Mesenchymal stem cell (in vitro differentiated cells and primary cell): ENCODE measurements at regions not wholly inside any gene's neighbourhood (a gene's known extent, or its start where the extent isn't known, plus 50 kb on each side); places are given as distances from the start of the nearest gene placed in this dataset.

Source experiments
- DNase-seq: peaks from one replicate; pipeline ENCODE4 v3.0.0-alpha.2; 2013
- H2AFZ ChIP-seq: one replicate; pipeline ENCODE4 v1.6.1; 2013; ENCODE audit warnings: low read depth, mild to moderate bottlenecking, control low read depth, inconsistent platforms, low read length, moderate library complexity
- H2AK5ac ChIP-seq: 2 replicates; pipeline ENCODE4 v1.6.1; 2013; ENCODE audit warnings: low read length, moderate library complexity, mild to moderate bottlenecking, inconsistent platforms; ENCODE audit not compliant: severe bottlenecking
- H2BK120ac ChIP-seq: one replicate; pipeline ENCODE4 v1.6.1; 2013; ENCODE audit warnings: low read depth, mild to moderate bottlenecking, inconsistent platforms, low read length, moderate library complexity
- H2BK12ac ChIP-seq, 2 experiments: one replicate each; pipeline ENCODE4 v1.6.1; 2013; ENCODE audit warnings: inconsistent platforms in 2 of 2, low read length in 2 of 2, mild to moderate bottlenecking in 2 of 2, moderate library complexity in 2 of 2, control low read depth in 1 of 2
- H2BK15ac ChIP-seq: one replicate; pipeline ENCODE4 v1.6.1; 2013; ENCODE audit warnings: mild to moderate bottlenecking, low read depth, inconsistent platforms; ENCODE audit not compliant: poor library complexity, severe bottlenecking
- H2BK5ac ChIP-seq: 2 replicates; pipeline ENCODE4 v1.6.1; 2013; ENCODE audit warnings: low read depth, mild to moderate bottlenecking, low read length, control low read depth, inconsistent platforms; ENCODE audit not compliant: poor library complexity, severe bottlenecking
- H3K14ac ChIP-seq, 2 experiments: one replicate each; pipeline ENCODE4 v1.6.1; 2013; ENCODE audit warnings: inconsistent platforms in 2 of 2, low read length in 2 of 2, control low read depth in 1 of 2, mild to moderate bottlenecking in 1 of 2, moderate library complexity in 1 of 2
- H3K18ac ChIP-seq, 2 experiments: one replicate each; pipeline ENCODE4 v1.6.1; 2013; ENCODE audit warnings: inconsistent platforms in 2 of 2, low read length in 2 of 2, control low read depth in 1 of 2, low read depth in 1 of 2, mild to moderate bottlenecking in 1 of 2
- H3K23ac ChIP-seq, 2 experiments: one replicate each; pipeline ENCODE4 v1.6.1; 2013; ENCODE audit warnings: inconsistent platforms in 2 of 2, low read length in 2 of 2, mild to moderate bottlenecking in 2 of 2, moderate library complexity in 2 of 2, control low read depth in 1 of 2
- H3K27ac ChIP-seq: 2 replicates; pipeline ENCODE4 v1.5.1; 2013; ENCODE audit warnings: mild to moderate bottlenecking, moderate library complexity, low read length, control low read depth, inconsistent platforms; ENCODE audit not compliant: poor library complexity, severe bottlenecking
- H3K27me3 ChIP-seq, 2 experiments: 2 replicates each; pipeline versions ENCODE4 v1.6.1 to v1.7.0; 2013; ENCODE audit warnings: low read length in 2 of 2, mild to moderate bottlenecking in 2 of 2, moderate library complexity in 2 of 2, control low read depth in 1 of 2, inconsistent platforms in 1 of 2; ENCODE audit not compliant: control insufficient read depth in 1 of 2, insufficient read depth in 1 of 2
- H3K36me3 ChIP-seq, 2 experiments: 2 replicates each; pipeline versions ENCODE4 v1.6.1 to v1.7.0; 2013; ENCODE audit warnings: low read length in 2 of 2, control low read depth in 1 of 2, inconsistent platforms in 1 of 2, low read depth in 1 of 2, mild to moderate bottlenecking in 1 of 2; ENCODE audit not compliant: insufficient read depth in 2 of 2, control insufficient read depth in 1 of 2
- H3K4ac ChIP-seq, 2 experiments: one replicate each; pipeline ENCODE4 v1.6.1; 2013; ENCODE audit warnings: inconsistent platforms in 2 of 2, low read length in 2 of 2, mild to moderate bottlenecking in 2 of 2, moderate library complexity in 2 of 2, control low read depth in 1 of 2, low read depth in 1 of 2
- H3K4me1 ChIP-seq: 2 replicates; pipeline ENCODE4 v1.6.1; 2013; ENCODE audit warnings: low read depth, low read length, control low read depth; ENCODE audit not compliant: control insufficient read depth, insufficient read depth
- H3K4me2 ChIP-seq: 2 replicates; pipeline ENCODE4 v1.6.1; 2013; ENCODE audit warnings: low read length, mild to moderate bottlenecking, inconsistent platforms; ENCODE audit not compliant: poor library complexity, severe bottlenecking
- H3K4me3 ChIP-seq, 2 experiments: 2 replicates each; pipeline versions ENCODE4 v1.5.1 to v1.7.0; 2013; ENCODE audit warnings: low read length in 2 of 2, mild to moderate bottlenecking in 2 of 2, control low read depth in 1 of 2, low read depth in 1 of 2; ENCODE audit not compliant: insufficient read depth in 1 of 2
- H3K79me1 ChIP-seq: replicated peaks from 2 replicates; pipeline ENCODE4 v1.6.1; 2013; ENCODE audit warnings: mild to moderate bottlenecking, control low read depth, low read length, inconsistent platforms; ENCODE audit not compliant: poor library complexity, severe bottlenecking
- H3K9ac ChIP-seq: 2 replicates; pipeline ENCODE4 v1.7.0; 2013; ENCODE audit warnings: mild to moderate bottlenecking, low read length, moderate library complexity
- H3K9me3 ChIP-seq: 2 replicates; pipeline ENCODE4 v1.7.0; 2013; ENCODE audit warnings: mild to moderate bottlenecking, low read length; ENCODE audit not compliant: control insufficient read depth
- H4K8ac ChIP-seq: one replicate; pipeline ENCODE4 v1.6.1; 2013; ENCODE audit warnings: inconsistent platforms, mild to moderate bottlenecking, low read length, moderate library complexity
- H4K91ac ChIP-seq: one replicate; pipeline ENCODE4 v1.6.1; 2013; ENCODE audit warnings: mild to moderate bottlenecking, low read length, inconsistent platforms
- WGBS: methylation state at CpG from one replicate; pipeline ENCODE4 v1.1.7; 2013; ENCODE audit warnings: mixed read lengths; 5-methylcytosine and 5-hydroxymethylcytosine counted together

DNA sequence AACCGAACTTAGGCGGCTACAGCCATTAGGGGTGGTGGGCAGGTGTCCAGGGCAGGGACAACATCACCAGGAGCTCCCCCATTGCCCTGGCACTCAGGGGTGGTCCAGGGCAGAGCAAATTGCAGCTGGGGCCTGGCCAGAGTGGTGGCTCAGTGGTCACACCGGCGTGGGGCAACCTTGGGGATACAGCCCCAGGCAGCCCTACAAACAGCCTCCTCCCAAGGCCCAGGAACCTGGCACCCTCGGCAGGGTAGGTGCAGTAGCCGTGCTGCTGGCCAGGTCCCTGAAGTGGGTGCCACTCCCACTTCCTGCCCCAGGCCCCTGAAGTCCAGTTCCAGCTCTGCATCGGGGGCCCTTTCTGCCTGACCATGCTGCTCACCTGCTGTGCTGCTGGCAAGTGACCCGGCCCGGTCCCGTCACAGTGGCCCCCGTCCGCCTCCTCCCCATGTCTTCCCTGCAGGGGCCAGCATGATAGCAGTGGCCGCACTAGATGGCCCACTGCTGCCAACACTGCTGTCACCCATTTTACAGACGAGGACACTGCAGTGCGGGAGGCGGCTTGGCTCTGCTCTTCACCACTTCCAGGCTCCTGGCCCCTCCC lies 712.8 kb downstream of the MATN1 start:
- Histone ChIP-seq H3K4ac (no peak overlapping the region), H3K4me3 (no peak overlapping the region), H3K23ac (no peak overlapping the region), H2BK120ac (no peak overlapping the region), H3K9me3 (no peaks in the 10 kb centered on the region), H3K4me2 (no peak overlapping the region), H3K27ac (no peak overlapping the region), H2AFZ (no peak overlapping the region), H4K91ac (no peak overlapping the region), H3K14ac (no peak overlapping the region), H3K18ac (no peak overlapping the region), H3K27me3 (peaks cover 11 to 46% of the 10 kb centered on the region in 2 experiments), H3K4me1 (peaks cover 6% of the 10 kb centered on the region), H2BK12ac (no peak overlapping the region), H3K79me1 (no peaks in the 10 kb centered on the region), H2BK5ac (no peak overlapping the region), H2BK15ac (no peak overlapping the region), H3K9ac (no peak overlapping the region), H4K8ac (no peak overlapping the region), H3K36me3 (no peaks in the 10 kb centered on the region), H2AK5ac (no peak overlapping the region)
- WGBS: 74% methylated on average over 14 of the region's 16 CpGs
- DNase-seq: no peak

- Histone ChIP-seq H3K14ac (no peak overlapping the region), H2AFZ (no peak overlapping the region), H2BK5ac (no peak overlapping the region), H2BK15ac (no peak overlapping the region), H2BK120ac (no peak overlapping the region), H3K9me3 (no peaks in the 10 kb centered on the region), H3K79me1 (no peaks in the 10 kb centered on the region), H3K36me3 (no peaks in the 10 kb centered on the region), H3K27ac (no peak overlapping the region), H3K23ac (no peak overlapping the region), H2AK5ac (no peak overlapping the region), H3K18ac (no peak overlapping the region), H3K4ac (no peak overlapping the region), H3K9ac (no peak overlapping the region), H3K4me2 (no peak overlapping the region), H2BK12ac (no peak overlapping the region), H3K4me3 (no peak overlapping the region), H4K8ac (no peak overlapping the region), H4K91ac (no peak overlapping the region), H3K4me1 (peaks cover 6% of the 10 kb centered on the region), H3K27me3 (peaks cover 11 to 49% of the 10 kb centered on the region in 2 experiments)
- 54% methylated on average over 2 of the region's 2 CpGs for WGBS
- no peak for DNase-seq
Observed at GRCh38 chr1:30009720-30010119, 713.7 kb downstream of the MATN1 start.

DNA sequence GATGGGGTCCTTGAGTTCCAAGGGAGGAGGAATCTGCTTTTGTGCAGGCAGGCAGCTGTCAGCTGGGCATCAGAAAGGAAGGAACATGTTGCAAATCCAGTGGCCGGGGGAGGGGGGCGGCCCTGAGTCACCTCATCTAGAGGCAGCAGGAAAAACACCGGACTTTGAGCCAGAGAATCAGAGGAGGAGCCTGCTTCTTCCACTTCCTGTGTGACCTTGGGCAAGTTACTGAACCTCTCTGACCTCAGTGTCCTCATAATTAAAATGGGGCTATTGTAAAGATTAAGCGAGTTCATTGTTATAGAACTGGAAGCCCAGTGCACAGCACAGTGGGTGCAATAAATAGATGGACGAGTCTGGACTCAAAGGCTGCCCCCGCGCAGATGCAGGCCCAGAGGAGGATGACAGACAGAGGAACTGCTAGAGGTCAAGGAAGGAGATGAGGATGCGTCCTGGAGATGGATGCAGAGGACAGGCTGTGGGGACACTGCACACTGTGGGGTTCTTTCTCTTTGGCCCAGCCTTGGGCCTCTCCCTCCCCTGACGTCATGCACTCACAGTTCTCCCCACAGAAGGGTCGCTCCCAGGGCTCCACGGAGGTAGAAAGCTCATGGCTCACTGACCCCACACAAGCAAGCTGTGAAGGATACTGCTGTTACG lies 714.3 kb downstream of the MATN1 start:
- peaks cover 8 to 45% of the 10 kb centered on the region in 2 experiments for H3K27me3 ChIP-seq

GRCh38 chr1:30008372-30008997 lies 714.9 kb downstream of the MATN1 start:
- H3K9me3 ChIP-seq: no peaks in the 10 kb centered on the region
- H3K27me3 ChIP-seq: peaks cover 3 to 39% of the 10 kb centered on the region in 2 experiments
- H3K9ac ChIP-seq: no peak overlapping the region
- H2AK5ac ChIP-seq: no peak overlapping the region
- H3K4me3 ChIP-seq: no peak overlapping the region
- DNase-seq: no peak
- no peak overlapping the region for H2BK15ac ChIP-seq
- H2BK5ac ChIP-seq: no peak overlapping the region
- no peak overlapping the region for H3K4ac ChIP-seq
- no peak overlapping the region for H3K27ac ChIP-seq
- no peak overlapping the region for H2AFZ ChIP-seq
- no peak overlapping the region for H2BK12ac ChIP-seq
- 89% methylated on average over 6 of the region's 6 CpGs for WGBS
- no peak overlapping the region for H3K23ac ChIP-seq
- H2BK120ac ChIP-seq: no peak overlapping the region
- peak overlapping the region in 1 of 2 experiments; percentile 44 for H3K14ac ChIP-seq
- no peak overlapping the region for H3K18ac ChIP-seq
- H4K91ac ChIP-seq: no peak overlapping the region
- H4K8ac ChIP-seq: no peak overlapping the region
- H3K4me1 ChIP-seq: peaks cover 6% of the 10 kb centered on the region
- no peaks in the 10 kb centered on the region for H3K36me3 ChIP-seq
- H3K4me2 ChIP-seq: no peak overlapping the region
- no peaks in the 10 kb centered on the region for H3K79me1 ChIP-seq

More for the DNA sequence above, 714.3 kb downstream of the MATN1 start:
- H2AK5ac ChIP-seq: no peak overlapping the region
- H3K4me3 ChIP-seq: no peak overlapping the region
- H2BK15ac ChIP-seq: no peak overlapping the region
- H3K18ac ChIP-seq: no peak overlapping the region
- H3K36me3 ChIP-seq: no peaks in the 10 kb centered on the region
- H2BK5ac ChIP-seq: no peak overlapping the region
- H2AFZ ChIP-seq: no peak overlapping the region
- peaks cover 6% of the 10 kb centered on the region for H3K4me1 ChIP-seq
- no peak overlapping the region for H3K14ac ChIP-seq
- no peak overlapping the region for H2BK120ac ChIP-seq
- H3K27ac ChIP-seq: no peak overlapping the region
- H3K23ac ChIP-seq: no peak overlapping the region
- H3K79me1 ChIP-seq: no peaks in the 10 kb centered on the region
- H3K4me2 ChIP-seq: no peak overlapping the region
- H2BK12ac ChIP-seq: no peak overlapping the region
- 69% methylated on average over 12 of the region's 12 CpGs for WGBS
- no peak overlapping the region for H4K8ac ChIP-seq
- no peaks in the 10 kb centered on the region for H3K9me3 ChIP-seq
- no peak overlapping the region for H3K9ac ChIP-seq
- no peak overlapping the region for H3K4ac ChIP-seq
- H4K91ac ChIP-seq: no peak overlapping the region
- no peak for DNase-seq
